ENCODE measurements at regions not wholly inside any gene's neighbourhood (a gene's known extent, or its start where the extent isn't known, plus 50 kb on each side); places are given as distances from the start of the nearest gene placed in this dataset.

GRCh38 chr2:425947-426346 is 138.1 kb upstream of the ALKAL2 start:
- no peak for DNase-seq (ENCODE audit: low read depth)

- DNase-seq (ENCODE audit: low read depth), result no peak
These were observed 137.4 kb upstream of the ALKAL2 start for GRCh38 chr2:425243-425642.

GRCh38 chr2:424306-425171 is 136.6 kb upstream of the ALKAL2 start:
- peak; percentile 52 for DNase-seq (ENCODE audit: low read depth)

GRCh38 chr2:423479-423878 is 135.6 kb upstream of the ALKAL2 start:
- no peak for DNase-seq (ENCODE audit: low read depth)

- DNase-seq (ENCODE audit: low read depth), result no peak
These were observed 135.0 kb upstream of the ALKAL2 start for GRCh38 chr2:422676-423435.

- DNase-seq (ENCODE audit: low read depth), result no peak
These were observed 133.5 kb upstream of the ALKAL2 start for GRCh38 chr2:421406-421805.

GRCh38 chr2:419687-420317 is 131.9 kb upstream of the ALKAL2 start:
- DNase-seq (ENCODE audit: low read depth), result no peak

- DNase-seq (ENCODE audit: low read depth), result no peak
These were observed 129.8 kb upstream of the ALKAL2 start for GRCh38 chr2:417662-418061.

- DNase-seq (ENCODE audit: low read depth), result no peak
These were observed 129.1 kb upstream of the ALKAL2 start for GRCh38 chr2:417006-417405.

GRCh38 chr2:415986-416610 is 128.2 kb upstream of the ALKAL2 start:
- DNase-seq (ENCODE audit: low read depth), result no peak

- no peak for DNase-seq (ENCODE audit: low read depth)
These were observed 121.6 kb upstream of the ALKAL2 start for GRCh38 chr2:409523-409922.

GRCh38 chr2:407630-408029 is 119.7 kb upstream of the ALKAL2 start:
- no peak for DNase-seq (ENCODE audit: low read depth)

GRCh38 chr2:406876-407275 is 119.0 kb upstream of the ALKAL2 start:
- DNase-seq (ENCODE audit: low read depth), result no peak

GRCh38 chr2:406231-406630 is 118.3 kb upstream of the ALKAL2 start:
- DNase-seq (ENCODE audit: low read depth), result no peak

- DNase-seq (ENCODE audit: low read depth), result no peak
These were observed 116.7 kb upstream of the ALKAL2 start for GRCh38 chr2:404581-404980.

GRCh38 chr2:403682-404081 is 115.8 kb upstream of the ALKAL2 start:
- no peak for DNase-seq (ENCODE audit: low read depth)

- DNase-seq (ENCODE audit: low read depth), result no peak
These were observed 114.8 kb upstream of the ALKAL2 start for GRCh38 chr2:402721-403120.

- DNase-seq (ENCODE audit: low read depth), result no peak
These were observed 114.3 kb upstream of the ALKAL2 start for GRCh38 chr2:402206-402605.

GRCh38 chr2:401019-401679 is 113.3 kb upstream of the ALKAL2 start:
- no peak for DNase-seq (ENCODE audit: low read depth)

- no peak for DNase-seq (ENCODE audit: low read depth)
These were observed 110.0 kb upstream of the ALKAL2 start for GRCh38 chr2:397926-398325.

- no peak for DNase-seq (ENCODE audit: low read depth)
These were observed 109.6 kb upstream of the ALKAL2 start for GRCh38 chr2:397521-397920.

GRCh38 chr2:396903-397302 is 109.0 kb upstream of the ALKAL2 start:
- no peak for DNase-seq (ENCODE audit: low read depth)
